ENCODE measurements at regions not wholly inside any gene's neighbourhood (a gene's known extent, or its start where the extent isn't known, plus 50 kb on each side); places are given as distances from the start of the nearest gene placed in this dataset.

DNA sequence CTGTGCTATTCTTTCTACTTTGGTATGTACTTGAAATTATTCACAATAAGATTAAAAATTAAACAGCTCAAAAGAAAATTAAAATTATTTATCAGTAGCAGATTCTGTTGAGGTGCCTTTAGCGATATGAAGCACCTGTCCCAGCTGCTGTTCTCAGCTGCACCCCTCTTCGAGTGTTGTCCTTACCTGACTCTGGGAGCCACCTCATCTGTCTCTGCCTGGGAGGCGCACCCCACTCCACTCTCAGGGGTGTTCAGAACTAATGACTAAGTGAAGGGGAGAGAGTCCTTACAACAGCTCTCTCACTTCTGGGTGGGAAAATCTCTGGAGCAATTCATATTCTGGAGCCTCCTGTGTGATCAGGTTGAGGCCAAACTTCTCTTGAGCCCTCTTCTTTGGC is 745.7 kb downstream of the RFPL4B start:
- TF ChIP-seq, protein P1, sequence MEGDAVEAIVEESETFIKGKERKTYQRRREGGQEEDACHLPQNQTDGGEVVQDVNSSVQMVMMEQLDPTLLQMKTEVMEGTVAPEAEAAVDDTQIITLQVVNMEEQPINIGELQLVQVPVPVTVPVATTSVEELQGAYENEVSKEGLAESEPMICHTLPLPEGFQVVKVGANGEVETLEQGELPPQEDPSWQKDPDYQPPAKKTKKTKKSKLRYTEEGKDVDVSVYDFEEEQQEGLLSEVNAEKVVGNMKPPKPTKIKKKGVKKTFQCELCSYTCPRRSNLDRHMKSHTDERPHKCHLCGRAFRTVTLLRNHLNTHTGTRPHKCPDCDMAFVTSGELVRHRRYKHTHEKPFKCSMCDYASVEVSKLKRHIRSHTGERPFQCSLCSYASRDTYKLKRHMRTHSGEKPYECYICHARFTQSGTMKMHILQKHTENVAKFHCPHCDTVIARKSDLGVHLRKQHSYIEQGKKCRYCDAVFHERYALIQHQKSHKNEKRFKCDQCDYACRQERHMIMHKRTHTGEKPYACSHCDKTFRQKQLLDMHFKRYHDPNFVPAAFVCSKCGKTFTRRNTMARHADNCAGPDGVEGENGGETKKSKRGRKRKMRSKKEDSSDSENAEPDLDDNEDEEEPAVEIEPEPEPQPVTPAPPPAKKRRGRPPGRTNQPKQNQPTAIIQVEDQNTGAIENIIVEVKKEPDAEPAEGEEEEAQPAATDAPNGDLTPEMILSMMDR (IDR thresholded peaks at IDR 0.05), result no peak
- whole genome bisulfite sequencing, 2 donors, result 94 to 96% methylated on average over 3 of the region's 3 CpGs
- Histone ChIP-seq H3K4me1 (no peaks in the 10 kb centered on the region), H3K27me3 (no peaks in the 10 kb centered on the region), H3K9me3 (no peaks in the 10 kb centered on the region), H3K36me3 (no peaks in the 10 kb centered on the region), H3K27ac (no peak overlapping the region), H3K4me3 (no peak overlapping the region)
- intact Hi-C loops (cut with DNase I), result no loop called here
- no peak for ATAC-seq
- DNase-seq, result no peak

DNA sequence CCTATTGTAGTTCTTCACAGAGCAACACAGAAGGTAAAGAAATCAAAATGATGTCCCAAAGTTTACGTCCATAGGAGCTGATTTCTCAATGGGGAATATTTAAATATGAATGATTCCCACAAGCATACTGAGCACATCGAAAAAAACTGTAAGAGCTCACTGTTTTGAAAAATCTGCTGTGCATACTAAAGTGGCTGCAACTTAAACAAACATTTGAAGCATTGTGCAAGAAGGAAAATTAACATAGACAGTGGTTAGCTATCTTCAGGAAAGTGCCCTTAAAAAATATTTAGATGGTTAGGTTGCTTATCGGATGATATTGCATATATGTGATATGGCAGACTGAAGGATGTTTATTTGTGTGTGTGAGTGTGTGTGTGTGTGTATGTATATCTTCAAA is 747.6 kb downstream of the RFPL4B start:
- intact Hi-C loops (cut with DNase I), result no loop called here
- Histone ChIP-seq H3K27me3 (no peaks in the 10 kb centered on the region), H3K9me3 (no peaks in the 10 kb centered on the region), H3K4me3 (no peak overlapping the region), H3K27ac (no peak overlapping the region), H3K36me3 (no peaks in the 10 kb centered on the region), H3K4me1 (no peaks in the 10 kb centered on the region)
- ATAC-seq (no peak), DNase-seq (no peak)
- WGBS, 2 donors, result 46 to 60% methylated on average over 3 of the region's 3 CpGs
- TF ChIP-seq, protein P1 (IDR thresholded peaks at IDR 0.05), result no peak

DNA sequence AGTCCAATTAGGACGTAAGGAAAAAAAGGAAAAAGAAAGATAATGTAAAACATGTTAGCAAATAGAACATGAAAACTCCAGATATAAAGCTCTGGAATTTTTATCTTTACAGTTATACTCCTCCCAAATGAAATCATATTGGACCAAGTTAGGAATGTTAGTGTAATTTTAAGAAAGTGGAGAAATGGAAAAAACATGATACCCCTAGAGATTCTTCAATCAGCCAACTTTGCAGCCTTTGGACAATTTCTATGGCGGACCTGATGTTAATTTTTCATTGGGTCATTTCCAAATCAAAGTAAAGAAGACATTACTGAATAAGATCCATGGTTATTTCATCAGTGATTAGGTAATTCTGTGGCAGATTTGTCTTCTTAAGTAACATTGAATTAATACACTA is 748.7 kb downstream of the RFPL4B start:
- Histone ChIP-seq H3K36me3 (no peaks in the 10 kb centered on the region), H3K4me1 (no peaks in the 10 kb centered on the region), H3K4me3 (no peak overlapping the region), H3K9me3 (no peaks in the 10 kb centered on the region), H3K27me3 (no peaks in the 10 kb centered on the region), H3K27ac (peak overlapping the region in 1 of 10 donors; percentile 20)
- 72 to 84% methylated on average over 2 of the region's 2 CpGs for WGBS, 2 donors
- intact Hi-C loops (cut with DNase I), result no loop called here
- no peak for ATAC-seq
- TF ChIP-seq, protein P1 (IDR thresholded peaks at IDR 0.05), result no peak
- DNase-seq, result no peak

DNA sequence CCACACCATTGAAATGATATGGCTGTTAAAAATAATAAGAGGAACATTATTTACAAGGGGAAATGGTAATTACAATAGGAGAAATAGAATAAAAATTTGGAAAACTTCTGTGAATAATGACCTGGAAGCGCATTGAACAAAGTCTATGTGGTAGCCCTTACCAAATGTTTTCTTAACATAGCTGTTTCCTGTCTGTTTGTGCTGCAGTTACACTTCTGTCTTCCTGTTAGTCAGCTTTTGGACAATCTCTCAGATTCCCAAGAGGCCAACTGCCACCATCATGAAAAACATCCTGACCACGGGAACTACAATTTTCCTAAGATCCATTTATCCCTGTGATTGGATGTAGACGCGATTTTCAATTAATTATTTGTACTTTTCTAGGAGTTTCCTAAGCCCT is 754.4 kb upstream of the MARCKS start:
- TF ChIP-seq, protein P1 (IDR thresholded peaks at IDR 0.05), result no peak
- ATAC-seq, result peak in 1 of 8 donors; percentile 35

More for the DNA sequence above, 754.4 kb upstream of the MARCKS start:
- peak in 1 of 2 donors; percentile 5 for DNase-seq
- H3K27me3 ChIP-seq, result no peaks in the 10 kb centered on the region
- no peaks in the 10 kb centered on the region for H3K9me3 ChIP-seq
- H3K36me3 ChIP-seq, result no peaks in the 10 kb centered on the region
- peak overlapping the region in 4 of 10 donors; percentile 5 to 39 (median 11) for H3K27ac ChIP-seq
- H3K4me1 ChIP-seq, result peaks cover 0 to 19% (median 4%) of the 10 kb centered on the region in 9 donors
- intact Hi-C loops (cut with DNase I), result loop anchor here in 1 of 10 donors (2.0 kb wide), 1 partner anchor 32 kb away; no protein-coding TSS in a partner anchor
- no peak overlapping the region for H3K4me3 ChIP-seq
- 43 to 58% methylated on average over 4 of the region's 4 CpGs for WGBS, 2 donors
